GM18519 (cell line): ENCODE measurements at regions not wholly inside any gene's neighbourhood (a gene's known extent, or its start where the extent isn't known, plus 50 kb on each side); places are given as distances from the start of the nearest gene placed in this dataset.

Source experiments
- ATAC-seq: cut with Tn5 transposase; IDR thresholded peaks from one replicate; pipeline ENCODE4 v1.9.1; 2021; ENCODE audit warnings: mild to moderate bottlenecking, moderate library complexity; ENCODE audit not compliant: unreplicated experiment, low FRiP score

GRCh38 chr1:93815366-93816110 lies 63.5 kb downstream of the DNTTIP2 start:
- no peak for ATAC-seq

- ATAC-seq = no peak
Measured at GRCh38 chr1:93814795-93815340, 64.1 kb downstream of the DNTTIP2 start.

- peak; percentile 70 for ATAC-seq
Measured at GRCh38 chr1:93814059-93814794, 64.8 kb downstream of the DNTTIP2 start.

GRCh38 chr1:93813076-93813475 lies 65.9 kb downstream of the DNTTIP2 start:
- no peak for ATAC-seq

- ATAC-seq = no peak
Measured at GRCh38 chr1:93811326-93812065, 67.5 kb downstream of the DNTTIP2 start.

GRCh38 chr1:93810316-93810715 lies 68.7 kb downstream of the DNTTIP2 start:
- no peak for ATAC-seq

GRCh38 chr1:93808871-93809270 lies 70.1 kb downstream of the DNTTIP2 start:
- no peak for ATAC-seq

GRCh38 chr1:93807311-93807930 lies 71.6 kb downstream of the DNTTIP2 start:
- no peak for ATAC-seq

- ATAC-seq = no peak
Measured at GRCh38 chr1:93805027-93805610, 73.9 kb downstream of the DNTTIP2 start.

GRCh38 chr1:93804412-93804811 lies 74.6 kb downstream of the DNTTIP2 start:
- ATAC-seq = no peak

GRCh38 chr1:93801471-93801870 lies 77.5 kb downstream of the DNTTIP2 start:
- no peak for ATAC-seq

GRCh38 chr1:93800856-93801255 lies 78.2 kb downstream of the DNTTIP2 start:
- no peak for ATAC-seq

GRCh38 chr1:93798291-93798690 lies 80.7 kb downstream of the DNTTIP2 start:
- ATAC-seq = no peak

GRCh38 chr1:93784538-93784937 lies 94.5 kb downstream of the DNTTIP2 start:
- ATAC-seq = no peak

GRCh38 chr1:93783876-93784275 lies 95.1 kb downstream of the DNTTIP2 start:
- no peak for ATAC-seq

GRCh38 chr1:93779540-93780165 lies 98.0 kb upstream of the BCAR3 start:
- no peak for ATAC-seq

GRCh38 chr1:93778457-93778856 lies 96.8 kb upstream of the BCAR3 start:
- no peak for ATAC-seq

- ATAC-seq = no peak
Measured at GRCh38 chr1:93777255-93777654, 95.6 kb upstream of the BCAR3 start.

GRCh38 chr1:93776728-93777127 lies 95.1 kb upstream of the BCAR3 start:
- no peak for ATAC-seq

GRCh38 chr1:93775224-93775623 lies 93.6 kb upstream of the BCAR3 start:
- ATAC-seq = no peak
